GM21423 (cell line): ENCODE measurements at regions not wholly inside any gene's neighbourhood (a gene's known extent, or its start where the extent isn't known, plus 50 kb on each side); places are given as distances from the start of the nearest gene placed in this dataset.
"Not testable (repeated sequence)": the region's sequence is repeated elsewhere in the genome, so short reads cannot be mapped to it uniquely, and the experiment has no call there.

ENCODE experiments used
- ATAC-seq: cut with Tn5 transposase; IDR thresholded peaks from one replicate; pipeline ENCODE4 v1.9.1; 2021; ENCODE audit warnings: mild to moderate bottlenecking, moderate library complexity; ENCODE audit not compliant: unreplicated experiment

DNA sequence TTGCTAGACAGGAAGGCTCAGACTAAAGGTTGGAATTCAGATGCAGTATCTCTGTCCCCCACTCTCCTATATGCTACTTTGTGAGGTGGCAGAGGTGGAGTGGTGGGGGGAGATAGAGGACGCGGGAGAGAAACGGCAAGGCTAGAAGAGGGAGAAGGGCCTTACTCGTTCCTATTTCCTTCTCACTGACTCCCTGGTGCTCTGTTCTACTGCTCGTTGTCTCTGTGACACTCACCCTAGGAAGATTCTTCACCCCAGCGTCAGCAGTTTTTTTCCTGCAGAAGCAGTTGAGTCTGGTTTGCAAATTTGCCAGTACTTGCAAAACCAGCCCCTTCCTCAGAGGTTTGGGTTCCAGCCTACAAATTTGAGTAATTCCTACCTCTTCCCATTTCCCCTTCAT lies 801.1 kb upstream of the SLC35B3 start:
- ATAC-seq = no peak

DNA sequence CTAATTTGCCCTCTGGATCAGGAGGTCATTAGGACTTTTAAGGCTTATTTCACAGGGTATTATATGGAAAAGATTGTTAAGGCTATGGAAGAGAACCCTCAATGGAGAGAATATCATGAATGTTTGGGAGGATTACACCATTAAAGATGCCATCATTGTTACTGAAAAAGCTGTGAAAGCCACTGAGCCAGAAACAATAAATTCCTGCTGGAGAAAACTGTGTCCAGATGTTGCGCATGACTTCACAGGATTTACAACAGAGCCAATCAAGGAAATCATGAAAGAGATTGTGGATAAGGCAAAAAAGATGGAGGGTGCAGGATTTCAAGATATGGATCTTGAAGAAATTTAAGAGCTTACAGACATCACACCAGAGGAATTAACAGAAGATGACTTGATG lies 798.3 kb upstream of the SLC35B3 start:
- ATAC-seq = no peak

DNA sequence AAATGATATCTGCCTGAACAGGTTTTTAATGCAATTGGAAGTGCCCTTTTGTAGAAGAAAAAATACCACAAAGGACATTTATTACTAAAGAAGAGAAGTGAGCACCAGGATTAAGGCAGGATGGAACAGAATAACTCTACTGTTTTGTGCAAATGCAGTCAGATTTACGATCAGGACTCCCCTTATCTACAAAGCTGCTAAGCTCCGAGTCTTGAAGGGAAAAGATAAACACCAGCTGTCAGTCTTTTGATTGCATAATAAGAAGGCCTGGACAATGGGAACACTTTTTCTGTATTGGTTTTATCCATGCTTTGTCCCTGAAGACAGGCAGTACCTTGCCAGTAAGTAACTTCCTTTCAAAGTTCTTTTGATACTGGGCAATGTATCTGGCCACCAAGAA lies 797.9 kb upstream of the SLC35B3 start:
- no peak for ATAC-seq

DNA sequence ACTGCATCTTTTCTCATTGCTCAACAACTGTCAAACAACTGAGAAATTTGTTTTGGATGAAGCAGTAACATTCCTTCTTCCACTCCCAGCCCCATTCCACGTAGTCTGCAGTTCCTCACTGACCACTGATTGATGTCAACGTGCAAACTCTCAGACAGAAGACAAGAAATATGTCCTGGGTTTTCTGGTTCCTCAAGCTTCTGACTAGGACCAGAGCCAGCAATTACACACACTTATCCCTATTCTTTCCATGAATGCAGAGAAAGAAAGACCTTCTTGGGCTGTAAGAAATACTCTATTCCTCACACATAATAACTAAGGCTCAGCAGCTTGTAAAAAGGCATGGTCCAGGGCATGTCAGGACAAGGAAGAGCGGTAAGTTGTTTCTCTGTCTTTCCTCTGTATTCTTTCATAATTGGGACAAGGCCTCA lies 790.1 kb upstream of the SLC35B3 start:
- no peak for ATAC-seq

DNA sequence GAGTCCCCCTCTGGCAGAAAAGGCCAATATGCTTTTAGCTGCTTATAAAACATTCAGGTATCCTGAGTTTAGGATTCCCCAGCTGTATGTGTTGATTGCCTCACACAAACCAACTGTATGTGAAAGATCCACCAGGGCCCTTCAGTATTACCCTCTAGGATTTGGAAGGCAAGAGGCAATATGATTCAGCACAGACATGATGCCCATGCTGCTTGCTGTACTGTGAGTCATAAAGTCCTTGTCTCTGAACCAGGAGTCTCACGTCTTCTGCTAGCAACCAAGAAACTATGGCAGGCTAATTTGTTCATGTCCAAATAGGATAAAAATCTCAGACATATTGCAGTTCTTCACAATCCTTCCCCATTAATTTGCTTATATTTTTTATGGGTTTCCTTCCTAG lies 789.2 kb upstream of the SLC35B3 start:
- no peak for ATAC-seq

DNA sequence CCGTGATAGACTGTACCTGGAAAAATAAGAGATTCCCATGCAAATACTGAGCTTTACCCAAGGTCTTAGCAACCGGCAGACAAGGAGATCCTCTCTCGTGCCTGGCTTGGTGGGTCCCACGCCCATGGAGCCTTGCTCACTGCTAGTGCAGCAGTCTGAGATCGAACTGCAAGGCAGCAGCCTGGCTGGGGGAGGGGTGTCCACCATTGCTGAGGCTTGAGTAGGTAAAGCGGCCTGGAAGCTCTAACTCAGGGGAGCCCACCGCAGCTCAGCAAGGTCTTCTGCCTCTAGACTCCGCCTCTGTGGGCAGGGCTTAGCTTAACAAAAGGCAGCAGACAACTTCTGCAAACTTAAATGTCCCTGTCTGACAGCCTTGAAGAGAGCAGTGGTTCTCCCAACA lies 778.4 kb upstream of the SLC35B3 start:
- ATAC-seq = not testable (repeated sequence)

DNA sequence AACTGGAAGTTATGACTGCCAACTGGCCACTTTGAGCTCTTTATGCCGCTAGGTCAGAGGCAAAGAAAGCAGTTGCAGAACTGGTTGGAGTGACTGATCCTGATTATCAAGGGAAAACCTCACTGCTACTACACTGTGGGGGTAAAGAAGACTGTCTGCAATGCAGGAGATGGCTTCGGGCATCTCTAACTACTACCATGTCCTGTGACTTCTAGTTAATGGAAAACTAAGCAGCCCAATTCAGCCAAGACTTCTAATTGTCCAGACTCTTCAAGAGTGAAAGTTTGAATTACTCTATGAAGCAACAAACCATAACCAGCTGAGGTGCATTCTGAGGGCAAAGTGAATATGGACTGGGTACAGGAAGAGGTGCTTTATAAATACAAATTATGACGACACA lies 773.6 kb upstream of the SLC35B3 start:
- ATAC-seq = no peak

DNA sequence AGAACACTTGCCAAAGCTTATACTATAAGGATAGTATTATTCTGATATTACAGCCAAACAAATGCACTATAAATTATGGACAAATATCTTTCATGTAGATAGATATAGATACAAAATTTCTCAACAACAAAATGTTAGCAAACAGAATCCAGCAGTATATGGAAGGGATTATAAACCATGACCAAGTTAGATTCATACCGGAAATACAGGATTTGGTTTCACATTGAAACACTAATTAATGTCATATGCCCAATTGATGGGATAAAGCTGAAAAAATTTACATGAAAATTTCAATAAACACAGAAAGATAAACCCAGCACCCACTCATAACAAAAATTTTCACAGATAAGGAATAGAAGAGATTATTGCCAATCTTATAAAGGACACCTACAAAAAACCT lies 770.3 kb upstream of the SLC35B3 start:
- ATAC-seq = no peak

DNA sequence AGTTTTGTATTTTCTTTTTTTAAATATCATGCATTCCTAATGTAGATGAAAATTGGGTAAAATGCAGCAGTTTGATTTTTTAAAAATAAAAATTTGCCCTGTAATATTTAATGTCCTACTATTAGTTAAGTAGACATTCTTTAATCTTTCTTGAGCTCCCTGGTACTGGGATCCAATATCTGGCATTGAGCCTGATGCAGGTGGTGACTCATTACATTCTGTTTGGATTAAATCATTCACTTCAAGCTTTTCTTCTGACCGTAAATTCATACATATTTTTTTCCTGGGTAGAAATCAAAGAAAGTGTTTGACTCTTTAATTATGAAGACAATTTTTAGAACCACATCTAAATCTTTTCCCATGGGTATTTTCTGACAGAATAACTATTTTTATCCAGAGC lies 768.8 kb upstream of the SLC35B3 start:
- no peak for ATAC-seq

DNA sequence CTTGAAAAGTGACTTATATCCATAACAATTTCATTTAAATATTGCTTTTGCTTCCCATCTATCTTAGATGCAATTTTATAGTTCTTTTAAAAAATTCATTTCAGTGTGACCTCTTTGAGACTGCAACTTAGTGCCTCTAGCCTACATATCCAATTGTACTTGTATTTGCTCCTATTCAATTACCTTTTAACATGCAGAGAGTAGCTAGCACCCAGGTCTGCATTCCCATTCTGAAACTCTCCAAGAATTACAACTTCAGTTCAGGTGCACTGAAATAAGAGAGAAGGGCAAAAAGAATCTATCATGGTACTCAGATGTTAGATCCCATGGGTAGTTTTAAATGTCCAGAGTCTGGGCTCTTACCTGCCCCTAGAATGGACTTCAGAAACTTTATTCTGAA lies 765.4 kb upstream of the SLC35B3 start:
- no peak for ATAC-seq

DNA sequence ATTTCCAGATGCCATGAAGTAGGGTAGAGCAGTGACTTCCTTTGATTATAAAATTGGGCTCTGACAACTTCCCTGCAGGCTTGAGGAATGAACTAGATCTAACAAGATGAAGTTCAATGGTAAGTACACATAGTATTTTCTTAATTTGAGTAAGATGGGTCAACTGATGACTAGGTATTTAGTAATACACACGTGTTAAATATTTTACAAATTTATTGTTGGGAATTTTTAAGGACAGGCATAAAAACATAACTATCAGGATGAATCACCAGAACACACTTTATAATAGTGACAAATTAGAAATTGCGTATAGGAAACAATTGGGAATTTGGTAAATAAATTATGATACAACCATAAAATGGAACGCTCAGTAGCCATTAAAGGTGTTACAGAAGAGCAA lies 762.4 kb upstream of the SLC35B3 start:
- ATAC-seq = no peak

DNA sequence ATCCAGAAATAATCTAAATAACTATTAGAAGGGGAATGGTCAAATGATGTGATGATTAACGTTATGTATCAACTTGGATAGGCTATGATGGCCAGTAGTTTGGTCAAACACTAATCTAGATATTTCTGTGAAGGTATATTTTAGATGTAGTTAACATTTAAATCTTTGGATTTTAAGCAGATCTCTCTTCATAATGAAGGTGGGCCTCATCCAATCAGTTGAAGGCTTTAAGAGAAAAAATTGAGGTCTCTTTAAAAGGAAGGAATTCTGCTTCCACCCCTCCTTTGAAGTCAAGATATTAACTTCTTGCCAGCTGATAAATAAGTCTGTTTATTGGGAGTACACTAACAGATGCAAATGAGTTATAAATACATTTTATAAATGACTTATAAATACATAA lies 760.0 kb upstream of the SLC35B3 start:
- ATAC-seq = no peak

DNA sequence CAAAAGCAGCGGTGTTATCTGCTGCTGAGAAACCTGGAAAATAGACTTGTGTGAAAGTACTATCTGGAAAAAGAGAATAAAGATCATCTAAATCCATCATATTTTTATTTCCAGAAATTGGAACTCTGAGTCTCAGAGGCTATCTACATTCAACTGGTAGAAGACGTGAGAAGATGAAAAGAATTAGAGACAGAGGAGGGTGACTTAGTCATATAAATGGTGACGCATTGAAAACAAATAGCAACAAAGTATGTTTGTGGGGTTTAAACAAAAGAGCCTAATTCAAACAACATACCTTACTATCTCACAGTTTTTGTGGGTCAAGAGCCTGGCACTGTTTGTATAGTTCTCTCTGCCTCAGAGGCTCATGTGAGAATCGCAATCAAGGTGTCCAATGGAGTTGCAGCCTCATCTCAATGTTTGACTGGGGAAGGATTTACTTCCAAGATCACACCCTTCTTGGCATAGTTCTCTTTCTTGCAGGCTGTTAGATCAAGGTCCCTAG lies 757.1 kb upstream of the SLC35B3 start:
- no peak for ATAC-seq

DNA sequence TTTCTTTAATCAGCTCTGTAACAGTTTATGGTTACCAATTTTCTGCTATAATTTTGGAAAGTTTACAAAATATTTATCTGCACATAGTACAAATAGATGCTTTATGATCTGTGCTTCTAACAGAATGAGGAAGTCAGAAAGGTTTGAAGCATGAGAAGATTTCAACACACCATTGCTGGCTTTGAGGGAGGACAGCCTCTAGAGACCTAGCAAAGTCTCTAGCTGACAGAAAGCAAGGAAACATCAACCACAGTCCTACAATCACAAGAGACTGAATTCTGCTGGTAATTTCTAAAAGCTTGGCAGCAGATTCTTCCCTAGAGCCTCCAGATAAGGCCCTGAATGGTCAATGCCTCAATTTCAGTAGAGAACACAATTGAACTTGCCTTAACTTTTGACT lies 750.8 kb upstream of the SLC35B3 start:
- no peak for ATAC-seq

DNA sequence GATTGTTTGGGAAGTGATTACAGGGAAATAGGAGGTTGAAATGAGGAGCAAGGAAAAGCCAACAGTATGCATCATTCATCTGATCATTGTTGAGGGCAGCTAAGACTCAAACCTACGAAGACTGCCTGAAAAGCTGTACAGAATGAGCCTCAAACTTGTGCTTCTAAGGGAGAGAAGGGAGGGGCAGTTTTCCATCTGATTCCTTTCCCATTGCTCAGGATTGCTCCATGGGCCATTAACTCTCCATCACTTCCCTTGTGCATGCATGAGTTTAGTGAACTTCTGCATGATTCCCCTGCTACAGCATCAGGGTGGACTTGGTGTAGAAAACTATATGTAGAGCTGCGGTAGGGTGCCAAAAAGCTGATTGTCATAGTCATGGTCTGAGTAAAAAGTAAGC lies 742.7 kb upstream of the SLC35B3 start:
- ATAC-seq = no peak

DNA sequence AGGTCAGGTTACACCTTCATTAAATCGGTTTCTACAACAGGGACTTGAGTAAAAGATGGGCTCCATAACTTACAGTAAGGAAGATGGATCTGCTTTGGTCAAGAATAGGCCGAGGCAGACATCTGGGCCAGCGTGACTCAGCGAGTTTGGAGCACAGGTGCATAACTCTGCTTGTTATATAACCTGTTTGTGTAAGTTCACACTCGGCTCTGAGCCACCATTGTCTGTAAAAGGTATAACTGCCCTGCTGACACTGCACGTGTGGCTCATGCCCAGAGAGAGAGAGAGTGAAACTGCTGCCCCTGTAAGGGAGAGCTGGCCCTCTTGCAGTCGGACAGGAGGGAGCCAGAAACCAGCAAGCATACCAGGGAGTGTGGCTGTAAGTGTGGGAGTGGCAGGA lies 737.9 kb upstream of the SLC35B3 start:
- ATAC-seq = no peak

DNA sequence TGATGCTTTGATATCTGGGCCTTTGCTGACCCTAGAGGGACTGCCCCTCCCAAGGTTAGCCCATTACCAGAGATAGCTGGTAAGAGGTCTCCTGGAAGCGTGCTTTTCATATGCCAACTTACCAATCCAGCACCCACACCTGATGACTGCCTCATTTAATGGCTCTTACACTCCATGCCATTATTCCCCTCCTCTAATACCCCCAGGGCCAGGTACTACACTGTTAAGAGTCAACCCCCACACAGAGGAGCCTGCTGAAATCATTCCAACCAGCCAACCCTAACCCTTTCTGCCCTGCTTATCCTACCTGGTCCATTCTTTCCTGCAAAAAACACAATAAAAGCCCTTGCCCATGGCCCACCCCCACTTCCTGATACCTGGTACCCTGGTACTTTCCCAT lies 736.8 kb upstream of the SLC35B3 start:
- no peak for ATAC-seq

DNA sequence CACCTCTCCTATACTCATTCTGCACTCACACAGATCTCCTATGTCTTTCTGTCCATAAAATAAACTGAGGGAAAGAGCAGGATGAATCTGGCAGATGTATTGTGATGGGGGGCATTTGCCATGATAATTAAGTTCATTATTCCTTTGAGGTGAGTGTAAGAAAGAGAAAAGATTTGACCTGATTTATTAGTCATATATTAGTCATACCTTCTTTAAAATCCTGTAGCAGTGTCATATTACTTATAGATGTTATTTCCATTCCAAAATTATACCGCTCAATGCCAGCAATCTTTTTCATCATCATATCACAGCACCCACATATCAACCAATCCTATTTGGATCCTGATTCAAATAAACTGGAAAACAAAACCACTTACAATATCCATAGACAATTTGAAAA lies 733.3 kb upstream of the SLC35B3 start:
- no peak for ATAC-seq

DNA sequence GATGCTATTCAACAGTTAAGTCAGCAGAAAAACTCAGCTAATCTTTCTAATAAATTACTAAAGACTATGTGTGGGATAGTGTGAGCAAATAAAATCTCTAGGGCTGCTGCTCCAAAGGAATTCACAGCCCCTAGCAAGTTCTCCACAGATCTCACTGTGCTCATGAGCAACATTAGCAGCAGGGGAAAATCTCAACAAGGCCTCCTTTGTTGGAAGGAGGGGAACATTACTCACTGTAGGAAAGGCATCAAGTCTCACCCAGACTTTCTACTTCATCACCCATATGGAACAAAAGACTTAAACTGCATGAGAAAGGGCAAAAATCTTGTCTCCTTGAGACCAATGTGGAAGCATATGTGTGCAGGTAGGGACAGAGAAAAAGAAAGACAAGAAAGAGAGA lies 726.4 kb upstream of the SLC35B3 start:
- ATAC-seq = no peak

DNA sequence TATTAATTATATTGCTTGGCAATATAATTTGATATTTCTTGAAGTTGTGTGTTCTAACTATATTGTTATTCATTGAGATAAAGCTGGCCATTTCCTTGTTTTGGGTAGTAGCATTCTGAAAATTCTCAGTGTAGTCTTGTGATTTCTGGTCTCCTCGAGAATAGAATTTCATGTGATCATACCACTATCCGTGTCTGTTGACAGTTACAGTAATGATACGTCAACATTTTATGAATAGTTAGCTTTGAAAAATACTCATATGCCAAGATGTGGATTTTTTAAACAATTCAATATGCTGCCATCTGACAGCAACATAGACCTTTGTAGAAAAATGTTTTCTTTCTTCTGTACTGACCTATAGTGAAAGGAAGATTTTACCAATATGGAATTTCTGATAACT lies 723.7 kb upstream of the SLC35B3 start:
- ATAC-seq = no peak

DNA sequence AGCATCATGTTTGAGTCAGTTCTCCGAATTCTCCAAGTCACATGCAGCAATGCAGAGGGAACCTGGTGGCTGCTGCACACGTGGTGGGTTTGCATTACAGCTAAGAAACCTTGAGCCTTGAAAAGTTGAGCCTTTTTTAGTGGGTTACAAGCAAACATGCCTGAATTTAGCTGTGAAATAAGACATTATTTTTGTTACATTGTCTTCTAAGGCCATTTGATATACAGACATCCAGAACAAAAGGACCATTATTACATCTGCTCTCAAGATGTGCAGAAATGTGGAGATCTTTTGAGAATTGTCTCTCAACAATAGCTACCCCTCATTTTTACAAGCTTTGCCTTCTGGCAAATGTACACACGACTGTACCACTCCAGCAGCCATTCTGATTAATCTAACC lies 720.5 kb upstream of the SLC35B3 start:
- no peak for ATAC-seq

DNA sequence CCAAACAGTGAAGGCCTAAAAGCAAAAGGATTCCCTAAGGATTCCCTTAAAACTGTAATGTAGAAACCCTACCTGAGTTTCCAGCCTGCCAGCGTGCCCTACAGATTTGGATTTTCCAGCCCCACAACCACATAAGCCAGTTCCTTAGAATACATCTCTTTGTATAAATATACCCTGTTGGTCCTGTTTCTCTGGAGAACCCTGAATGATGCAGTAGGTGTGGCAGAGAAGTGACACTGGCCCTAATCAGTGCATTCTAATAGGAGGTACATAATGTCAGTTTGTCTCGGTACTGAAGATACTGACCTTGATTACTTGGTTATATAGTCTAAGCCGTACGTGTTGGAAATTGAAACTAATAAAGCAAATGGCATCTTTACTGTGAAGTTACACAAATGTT lies 707.8 kb upstream of the SLC35B3 start:
- no peak for ATAC-seq

DNA sequence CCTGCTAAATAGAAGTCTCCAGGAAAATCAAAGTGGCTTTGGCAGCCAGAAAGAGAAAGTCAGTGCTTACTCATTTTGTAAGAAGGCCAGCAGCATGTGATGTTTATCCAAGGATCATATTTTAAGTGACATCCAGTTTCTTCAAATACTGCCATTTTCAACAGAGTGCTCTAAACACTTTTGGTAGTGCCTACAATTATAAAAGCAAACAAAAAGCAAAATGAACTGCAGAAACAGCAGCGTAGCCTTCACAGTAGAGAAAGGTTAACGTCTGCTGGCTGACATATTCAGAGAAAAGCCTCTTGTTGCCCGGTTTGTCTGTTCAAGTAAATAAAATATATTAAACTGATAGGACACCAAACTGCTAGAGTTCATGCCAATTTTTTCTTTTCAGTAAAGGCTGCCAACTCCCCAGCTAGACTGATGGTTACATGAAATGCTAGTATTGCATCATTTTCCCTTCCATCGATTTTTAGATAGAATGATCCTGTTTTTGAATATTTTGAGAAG lies 705.7 kb upstream of the SLC35B3 start:
- ATAC-seq = no peak

DNA sequence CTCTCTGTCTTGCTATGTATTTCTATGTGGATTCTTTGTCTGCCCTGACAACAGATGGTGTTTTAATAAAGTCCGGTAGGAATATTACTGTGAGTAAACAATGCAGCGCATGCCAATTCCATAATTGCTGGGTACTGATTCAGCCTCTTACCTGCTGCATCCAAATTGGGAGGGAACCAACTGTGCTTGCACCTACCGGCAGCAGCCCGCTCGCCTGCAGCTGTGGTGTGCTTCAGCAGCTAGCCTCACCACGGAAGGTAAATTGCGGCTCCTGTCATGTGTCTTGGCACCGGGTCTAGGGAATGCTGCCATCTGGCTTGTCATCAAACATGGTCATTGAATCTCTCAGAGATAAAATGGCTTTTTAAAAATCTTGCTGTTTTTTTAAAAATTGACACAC lies 704.8 kb upstream of the SLC35B3 start:
- ATAC-seq = no peak
